PC-9 (cell line): ENCODE measurements at regions not wholly inside any gene's neighbourhood (a gene's known extent, or its start where the extent isn't known, plus 50 kb on each side); places are given as distances from the start of the nearest gene placed in this dataset.

Source experiments
- EZH2 ChIP-seq: fragments of 200-600 bp; sonication (generic); IDR thresholded peaks from 2 replicates; pipeline ENCODE4 v1.8.0; 2017; ENCODE audit warnings: antibody characterized with exemption, low read depth
- TF ChIP-seq, protein P1 (sequence below): fragments of 200-600 bp; sonication (generic); conservative IDR thresholded peaks from 2 replicates; pipeline ENCODE4 v1.6.1; 2017; ENCODE audit warnings: mixed run types, antibody characterized with exemption, mild to moderate bottlenecking, moderate library complexity

DNA sequence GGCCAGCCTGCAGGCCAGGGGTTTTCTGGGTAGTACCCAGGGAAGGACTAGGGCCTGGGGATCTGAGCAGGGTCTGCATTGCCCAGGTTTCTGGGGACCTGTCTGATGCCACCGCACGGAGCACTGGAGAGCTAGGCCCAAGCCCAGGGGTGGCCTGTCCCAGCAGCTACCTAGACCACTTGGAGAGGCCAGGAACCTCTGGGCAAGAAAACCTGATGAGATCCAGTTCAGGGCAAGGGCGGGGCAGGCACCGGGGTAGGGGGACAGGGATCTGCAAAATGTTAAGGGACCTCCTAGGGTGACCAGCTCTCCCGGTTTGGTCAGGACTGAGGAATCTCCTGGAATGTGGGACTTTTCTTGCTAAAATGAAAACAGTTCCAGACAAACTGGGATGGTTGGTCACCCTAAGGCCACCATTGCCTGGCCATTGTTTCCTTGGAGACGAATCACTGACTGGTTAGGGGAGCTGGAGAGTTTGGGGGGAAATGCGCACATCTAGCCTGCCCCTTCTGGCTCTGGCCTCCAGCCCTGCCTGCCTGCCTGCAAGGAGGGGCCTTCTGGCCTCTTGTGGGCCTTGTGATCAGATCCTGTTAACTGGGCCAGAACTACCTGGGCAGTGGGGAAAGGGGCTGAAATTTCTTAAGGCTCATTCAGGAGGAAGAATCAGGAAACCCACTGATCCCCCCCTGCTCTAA is 117.4 kb upstream of the TLE3 start:
- TF ChIP-seq, protein P1, sequence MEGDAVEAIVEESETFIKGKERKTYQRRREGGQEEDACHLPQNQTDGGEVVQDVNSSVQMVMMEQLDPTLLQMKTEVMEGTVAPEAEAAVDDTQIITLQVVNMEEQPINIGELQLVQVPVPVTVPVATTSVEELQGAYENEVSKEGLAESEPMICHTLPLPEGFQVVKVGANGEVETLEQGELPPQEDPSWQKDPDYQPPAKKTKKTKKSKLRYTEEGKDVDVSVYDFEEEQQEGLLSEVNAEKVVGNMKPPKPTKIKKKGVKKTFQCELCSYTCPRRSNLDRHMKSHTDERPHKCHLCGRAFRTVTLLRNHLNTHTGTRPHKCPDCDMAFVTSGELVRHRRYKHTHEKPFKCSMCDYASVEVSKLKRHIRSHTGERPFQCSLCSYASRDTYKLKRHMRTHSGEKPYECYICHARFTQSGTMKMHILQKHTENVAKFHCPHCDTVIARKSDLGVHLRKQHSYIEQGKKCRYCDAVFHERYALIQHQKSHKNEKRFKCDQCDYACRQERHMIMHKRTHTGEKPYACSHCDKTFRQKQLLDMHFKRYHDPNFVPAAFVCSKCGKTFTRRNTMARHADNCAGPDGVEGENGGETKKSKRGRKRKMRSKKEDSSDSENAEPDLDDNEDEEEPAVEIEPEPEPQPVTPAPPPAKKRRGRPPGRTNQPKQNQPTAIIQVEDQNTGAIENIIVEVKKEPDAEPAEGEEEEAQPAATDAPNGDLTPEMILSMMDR: no peak
- TF ChIP-seq EZH2: no peak
